ENCODE measurements at regions not wholly inside any gene's neighbourhood (a gene's known extent, or its start where the extent isn't known, plus 50 kb on each side); places are given as distances from the start of the nearest gene placed in this dataset.

DNA sequence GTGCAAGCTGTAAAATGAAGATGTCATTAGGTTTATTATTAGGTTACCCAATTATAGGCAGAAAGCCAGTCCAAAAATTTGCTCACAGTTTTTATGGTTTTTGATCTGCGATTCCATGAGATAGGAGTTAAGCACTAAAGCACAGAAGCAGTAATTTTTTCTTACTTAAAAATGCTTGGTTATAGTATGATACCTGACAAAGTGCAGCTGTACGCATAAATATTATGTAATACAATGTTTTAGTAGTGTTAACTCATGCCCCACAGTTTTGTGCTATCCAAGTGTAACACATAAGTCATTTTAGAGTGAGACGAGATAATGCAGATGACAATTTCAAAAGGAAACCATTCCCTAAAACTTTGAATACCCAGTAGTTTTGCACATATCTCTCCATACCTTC, 357.8 kb downstream of the TMA16 start:
- TF ChIP-seq, protein P1, sequence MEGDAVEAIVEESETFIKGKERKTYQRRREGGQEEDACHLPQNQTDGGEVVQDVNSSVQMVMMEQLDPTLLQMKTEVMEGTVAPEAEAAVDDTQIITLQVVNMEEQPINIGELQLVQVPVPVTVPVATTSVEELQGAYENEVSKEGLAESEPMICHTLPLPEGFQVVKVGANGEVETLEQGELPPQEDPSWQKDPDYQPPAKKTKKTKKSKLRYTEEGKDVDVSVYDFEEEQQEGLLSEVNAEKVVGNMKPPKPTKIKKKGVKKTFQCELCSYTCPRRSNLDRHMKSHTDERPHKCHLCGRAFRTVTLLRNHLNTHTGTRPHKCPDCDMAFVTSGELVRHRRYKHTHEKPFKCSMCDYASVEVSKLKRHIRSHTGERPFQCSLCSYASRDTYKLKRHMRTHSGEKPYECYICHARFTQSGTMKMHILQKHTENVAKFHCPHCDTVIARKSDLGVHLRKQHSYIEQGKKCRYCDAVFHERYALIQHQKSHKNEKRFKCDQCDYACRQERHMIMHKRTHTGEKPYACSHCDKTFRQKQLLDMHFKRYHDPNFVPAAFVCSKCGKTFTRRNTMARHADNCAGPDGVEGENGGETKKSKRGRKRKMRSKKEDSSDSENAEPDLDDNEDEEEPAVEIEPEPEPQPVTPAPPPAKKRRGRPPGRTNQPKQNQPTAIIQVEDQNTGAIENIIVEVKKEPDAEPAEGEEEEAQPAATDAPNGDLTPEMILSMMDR (IDR thresholded peaks at IDR 0.05; ENCODE audit: low read depth, low read length) = no peak
- no peak for TF ChIP-seq EZH2phosphoT487 (IDR thresholded peaks at IDR 0.05; ENCODE audit: low read depth)

Measured in OCI-LY3 (cell line).